ENCODE measurements at regions not wholly inside any gene's neighbourhood (a gene's known extent, or its start where the extent isn't known, plus 50 kb on each side); places are given as distances from the start of the nearest gene placed in this dataset.

GRCh38 chr2:446963-447530, 159.2 kb upstream of the ALKAL2 start:
- 53 to 69% (median 61%) methylated on average over 10 of the region's 10 CpGs for WGBS, 5 donors
- no peaks in the 10 kb centered on the region for H3K9me3 ChIP-seq
- peak overlapping the region in 2 of 8 donors; percentile 8 to 18 for H3K27ac ChIP-seq
- no peak for DNase-seq
- peaks cover 0 to 52% (median 0%) of the 10 kb centered on the region in 6 donors for H3K4me1 ChIP-seq
- H3K36me3 ChIP-seq: no peaks in the 10 kb centered on the region
- H3K4me3 ChIP-seq: no peak overlapping the region
- H3K27me3 ChIP-seq (replicated peaks in 1 of 7): no peaks in the 10 kb centered on the region
- TF ChIP-seq POLR2A (IDR thresholded peaks at IDR 0.05): no peak
- TF ChIP-seq CTCF (IDR thresholded peaks at IDR 0.05 in 8 of 11, conservative IDR thresholded peaks at IDR 0.05 in 3 of 11): no peak
- TF ChIP-seq POLR2AphosphoS5 (IDR thresholded peaks at IDR 0.05): peak in 1 of 3 donors; percentile 10
- intact Hi-C loops (cut with DNase I; ENCODE audit: low total_unique reads): no loop called here

- Histone ChIP-seq H3K27me3 (replicated peaks in 1 of 7) (peaks cover 0 to 4% (median 0%) of the 10 kb centered on the region in 7 donors), H3K27ac (no peak overlapping the region), H3K4me3 (no peak overlapping the region), H3K4me1 (peaks cover 0 to 58% (median 0%) of the 10 kb centered on the region in 6 donors), H3K36me3 (no peaks in the 10 kb centered on the region), H3K9me3 (no peaks in the 10 kb centered on the region)
- intact Hi-C loops (cut with DNase I; ENCODE audit: low total_unique reads): no loop called here
- DNase-seq: no peak
- TF ChIP-seq POLR2A (IDR thresholded peaks at IDR 0.05): no peak
- no peak for TF ChIP-seq POLR2AphosphoS5 (IDR thresholded peaks at IDR 0.05)
- TF ChIP-seq CTCF (IDR thresholded peaks at IDR 0.05 in 8 of 11, conservative IDR thresholded peaks at IDR 0.05 in 3 of 11): no peak
- WGBS, 5 donors: 72 to 84% (median 76%) methylated on average over 11 of the region's 11 CpGs
Observed at GRCh38 chr2:446303-446874, 158.5 kb upstream of the ALKAL2 start.

- intact Hi-C loops (cut with DNase I; ENCODE audit: low total_unique reads): no loop called here
- DNase-seq: no peak
- H3K4me3 ChIP-seq: no peak overlapping the region
- H3K9me3 ChIP-seq: no peaks in the 10 kb centered on the region
- H3K27me3 ChIP-seq (replicated peaks in 1 of 7): peaks cover 0 to 4% (median 0%) of the 10 kb centered on the region in 7 donors
- H3K27ac ChIP-seq: no peak overlapping the region
- 82 to 93% (median 86%) methylated on average over 6 of the region's 6 CpGs for WGBS, 5 donors
- no peaks in the 10 kb centered on the region for H3K36me3 ChIP-seq
- peaks cover 0 to 63% (median 1%) of the 10 kb centered on the region in 6 donors for H3K4me1 ChIP-seq
- no peak for TF ChIP-seq POLR2A (IDR thresholded peaks at IDR 0.05)
Observed at GRCh38 chr2:445896-446295, 158.0 kb upstream of the ALKAL2 start.

GRCh38 chr2:444937-445884, 157.3 kb upstream of the ALKAL2 start:
- H3K9me3 ChIP-seq: no peaks in the 10 kb centered on the region
- TF ChIP-seq POLR2A (IDR thresholded peaks at IDR 0.05) (no peak), POLR2AphosphoS5 (IDR thresholded peaks at IDR 0.05) (no peak)
- DNase-seq: no peak
- H3K27me3 ChIP-seq (replicated peaks in 1 of 7): peaks cover 0 to 4% (median 0%) of the 10 kb centered on the region in 7 donors
- H3K4me3 ChIP-seq: no peak overlapping the region
- peaks cover 0 to 70% (median 3%) of the 10 kb centered on the region in 6 donors for H3K4me1 ChIP-seq
- intact Hi-C loops (cut with DNase I; ENCODE audit: low total_unique reads): no loop called here
- peak overlapping the region in 4 of 8 donors; percentile 5 to 32 (median 12) for H3K27ac ChIP-seq
- no peaks in the 10 kb centered on the region for H3K36me3 ChIP-seq
- 76 to 88% (median 78%) methylated on average over 30 to 39 of the region's 39 CpGs for WGBS, 5 donors

Data from spleen (tissue), 11 donors.